ENCODE measurements at regions not wholly inside any gene's neighbourhood (a gene's known extent, or its start where the extent isn't known, plus 50 kb on each side); places are given as distances from the start of the nearest gene placed in this dataset.

- TF ChIP-seq EZH2phosphoT487 (IDR thresholded peaks at IDR 0.05; ENCODE audit: low read depth) (no peak), CTCF (IDR thresholded peaks at IDR 0.05; ENCODE audit: low read depth, low read length) (no peak)
These were observed 95.1 kb upstream of the GRIA3 start for GRCh38 chrX:123088930-123089329.
